Peyer's patch (tissue), 4 donors: ENCODE measurements at regions not wholly inside any gene's neighbourhood (a gene's known extent, or its start where the extent isn't known, plus 50 kb on each side); places are given as distances from the start of the nearest gene placed in this dataset.
"Not testable (repeated sequence)": the region's sequence is repeated elsewhere in the genome, so short reads cannot be mapped to it uniquely, and the experiment has no call there.

Source experiments
- DNase-seq, 3 donors: peaks; one replicate each; pipeline ENCODE4 v3.0.0-alpha.2; 2017 to 2019
- H3K27ac ChIP-seq, 4 donors: fragments of 200-600 bp; sonication (generic); one replicate each; pipeline ENCODE4 v1.5.1; 2016 to 2019
- H3K27me3 ChIP-seq, 2 donors: fragments of 200-600 bp; sonication (generic); one replicate each; pipeline ENCODE4 v1.5.1; 2019
- H3K36me3 ChIP-seq, 3 donors: fragments of 200-600 bp; sonication (generic); one replicate each; pipeline ENCODE4 v1.5.1; 2016 to 2019
- H3K4me1 ChIP-seq, 4 donors: fragments of 200-600 bp; sonication (generic); one replicate each; pipeline ENCODE4 v1.5.1; 2016 to 2019
- H3K4me3 ChIP-seq, 4 donors: fragments of 200-600 bp; sonication (generic); 1 replicate in 3 of 4; 2 replicates in 1 of 4; pipeline ENCODE4 v1.5.1; 2016 to 2019; ENCODE audit warnings: mild to moderate bottlenecking in 1 of 4
- H3K9me3 ChIP-seq, 4 donors: fragments of 200-600 bp; sonication (generic); one replicate each; pipeline ENCODE4 v1.5.1; 2016 to 2019; ENCODE audit warnings: mild to moderate bottlenecking in 1 of 4
- POLR2A ChIP-seq, 2 donors: fragments of 450-650 bp; IDR thresholded peaks; one replicate each; pipeline ENCODE4 v1.5.1; 2017; ENCODE audit warnings: antibody characterized with exemption in 2 of 2, mild to moderate bottlenecking in 2 of 2, moderate library complexity in 2 of 2
- TF ChIP-seq, protein P1 (sequence below), 6 experiments: fragments of 450-650 bp in 4 of 6; fragments of 200-600 bp in 2 of 6; sonication (generic) in 1 of 6; IDR thresholded peaks; one replicate each; pipeline ENCODE4 v1.5.1; 2017 to 2019; ENCODE audit warnings: antibody characterized with exemption in 6 of 6, mild to moderate bottlenecking in 3 of 6, moderate library complexity in 1 of 6

DNA sequence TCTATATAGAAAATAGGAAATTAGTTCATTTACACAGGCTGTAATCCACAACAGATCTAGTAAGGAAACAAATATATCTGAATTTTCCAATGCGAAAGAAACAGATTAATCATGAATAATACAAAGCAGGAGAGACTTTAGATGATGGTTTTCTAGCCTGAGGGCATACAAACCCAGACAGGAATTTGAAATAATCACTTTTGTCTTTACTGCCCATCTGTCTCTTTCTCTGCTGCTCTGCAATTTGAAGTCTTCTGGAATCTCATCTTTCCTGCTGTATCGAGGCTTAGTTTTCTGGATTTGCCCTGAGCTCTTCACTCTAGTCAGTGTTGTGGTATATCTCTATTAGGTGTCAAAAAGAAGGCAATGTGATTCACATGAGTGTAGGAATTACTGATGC, 711.8 kb upstream of the FAM241A start:
- no peaks in the 10 kb centered on the region for H3K36me3 ChIP-seq
- H3K9me3 ChIP-seq: no peaks in the 10 kb centered on the region
- DNase-seq: no peak
- no peak overlapping the region for H3K4me3 ChIP-seq
- no peaks in the 10 kb centered on the region for H3K4me1 ChIP-seq
- TF ChIP-seq POLR2A (IDR thresholded peaks at IDR 0.05): no peak
- TF ChIP-seq, protein P1, sequence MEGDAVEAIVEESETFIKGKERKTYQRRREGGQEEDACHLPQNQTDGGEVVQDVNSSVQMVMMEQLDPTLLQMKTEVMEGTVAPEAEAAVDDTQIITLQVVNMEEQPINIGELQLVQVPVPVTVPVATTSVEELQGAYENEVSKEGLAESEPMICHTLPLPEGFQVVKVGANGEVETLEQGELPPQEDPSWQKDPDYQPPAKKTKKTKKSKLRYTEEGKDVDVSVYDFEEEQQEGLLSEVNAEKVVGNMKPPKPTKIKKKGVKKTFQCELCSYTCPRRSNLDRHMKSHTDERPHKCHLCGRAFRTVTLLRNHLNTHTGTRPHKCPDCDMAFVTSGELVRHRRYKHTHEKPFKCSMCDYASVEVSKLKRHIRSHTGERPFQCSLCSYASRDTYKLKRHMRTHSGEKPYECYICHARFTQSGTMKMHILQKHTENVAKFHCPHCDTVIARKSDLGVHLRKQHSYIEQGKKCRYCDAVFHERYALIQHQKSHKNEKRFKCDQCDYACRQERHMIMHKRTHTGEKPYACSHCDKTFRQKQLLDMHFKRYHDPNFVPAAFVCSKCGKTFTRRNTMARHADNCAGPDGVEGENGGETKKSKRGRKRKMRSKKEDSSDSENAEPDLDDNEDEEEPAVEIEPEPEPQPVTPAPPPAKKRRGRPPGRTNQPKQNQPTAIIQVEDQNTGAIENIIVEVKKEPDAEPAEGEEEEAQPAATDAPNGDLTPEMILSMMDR (IDR thresholded peaks at IDR 0.05): no peak
- no peaks in the 10 kb centered on the region for H3K27me3 ChIP-seq
- no peak overlapping the region for H3K27ac ChIP-seq

DNA sequence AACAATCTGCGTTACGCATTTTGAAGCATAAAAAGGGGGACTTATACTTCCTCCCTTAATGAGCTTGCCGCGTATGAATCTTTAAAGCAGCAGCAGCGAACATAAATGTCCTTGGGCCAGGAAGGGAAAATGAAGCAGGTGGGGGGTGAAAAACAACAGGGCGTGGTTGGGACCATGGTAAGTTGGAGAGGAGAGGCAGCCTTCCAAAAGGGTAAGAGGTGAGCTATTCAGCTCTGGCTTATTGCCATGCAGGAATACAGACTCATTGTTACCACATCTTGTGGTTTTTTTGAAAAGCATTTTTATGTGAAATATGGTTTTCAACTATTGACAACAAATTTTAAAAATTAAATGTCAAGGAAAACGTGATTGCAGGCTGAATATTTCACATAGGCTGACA, 710.7 kb upstream of the FAM241A start:
- Histone ChIP-seq H3K9me3 (no peaks in the 10 kb centered on the region), H3K4me3 (no peak overlapping the region), H3K36me3 (no peaks in the 10 kb centered on the region), H3K27me3 (no peaks in the 10 kb centered on the region), H3K27ac (no peak overlapping the region), H3K4me1 (no peaks in the 10 kb centered on the region)
- no peak for DNase-seq
- no peak for TF ChIP-seq POLR2A (IDR thresholded peaks at IDR 0.05)
- TF ChIP-seq, protein P1 (IDR thresholded peaks at IDR 0.05): no peak

DNA sequence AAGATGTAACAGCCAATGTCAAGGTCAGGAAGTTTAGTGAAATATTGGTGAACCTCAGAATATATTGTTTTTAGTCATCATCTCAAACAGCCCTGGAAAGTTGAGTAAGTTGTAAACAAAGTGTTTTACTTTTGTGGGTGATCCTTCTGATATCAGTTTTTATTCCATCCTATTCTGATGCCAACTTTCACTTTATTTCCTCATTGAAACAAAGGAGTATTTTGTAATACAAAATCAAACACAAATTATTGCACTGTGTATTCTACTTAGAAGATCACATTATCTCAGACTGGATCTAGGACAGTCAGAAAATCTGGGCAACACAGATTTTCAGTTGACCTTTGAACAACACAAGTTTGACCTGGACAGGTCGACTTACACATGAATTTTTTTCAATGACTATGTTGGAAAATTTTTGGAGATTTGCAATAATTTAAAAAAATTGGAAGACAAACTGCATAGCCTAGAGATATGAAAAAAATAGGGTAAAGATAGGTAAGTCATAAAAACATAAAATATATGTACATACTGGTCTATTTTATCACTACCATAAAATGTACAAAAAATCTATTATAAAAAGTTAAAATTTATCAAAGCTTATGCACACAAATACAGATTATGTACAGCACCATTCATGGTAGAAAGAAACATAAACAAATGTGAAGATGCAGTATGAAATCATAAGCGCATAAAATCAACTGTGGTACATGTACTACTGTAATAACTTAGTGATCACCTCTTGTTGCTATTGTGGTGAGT, 709.1 kb upstream of the FAM241A start:
- Histone ChIP-seq H3K4me3 (no peak overlapping the region), H3K27me3 (no peaks in the 10 kb centered on the region), H3K4me1 (no peaks in the 10 kb centered on the region), H3K36me3 (no peaks in the 10 kb centered on the region), H3K9me3 (no peaks in the 10 kb centered on the region), H3K27ac (no peak overlapping the region)
- no peak for DNase-seq
- TF ChIP-seq, protein P1 (IDR thresholded peaks at IDR 0.05): no peak
- no peak for TF ChIP-seq POLR2A (IDR thresholded peaks at IDR 0.05)

DNA sequence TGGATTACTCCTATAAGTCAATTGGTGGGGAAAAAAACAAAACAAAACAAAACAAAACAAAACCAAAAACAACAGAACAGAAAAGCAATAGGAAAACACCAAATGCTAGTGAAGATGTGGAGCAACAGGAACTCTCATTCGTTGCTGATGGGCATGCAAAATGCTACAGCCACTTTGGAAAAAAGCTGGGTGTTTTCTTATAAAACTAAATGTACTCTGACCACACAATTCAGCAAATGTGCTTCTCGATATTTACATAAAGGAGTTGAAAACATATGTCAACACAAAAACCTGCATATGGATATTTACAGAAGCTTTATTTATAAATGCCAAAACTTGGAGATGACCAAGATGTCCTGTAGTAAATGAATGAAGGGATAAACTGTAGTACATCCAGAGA, 703.6 kb upstream of the FAM241A start:
- no peaks in the 10 kb centered on the region for H3K36me3 ChIP-seq
- no peak overlapping the region for H3K4me3 ChIP-seq
- H3K4me1 ChIP-seq: no peaks in the 10 kb centered on the region
- H3K27ac ChIP-seq: no peak overlapping the region
- H3K9me3 ChIP-seq: no peaks in the 10 kb centered on the region
- no peaks in the 10 kb centered on the region for H3K27me3 ChIP-seq
- no peak for DNase-seq
- TF ChIP-seq, protein P1 (IDR thresholded peaks at IDR 0.05): no peak
- no peak for TF ChIP-seq POLR2A (IDR thresholded peaks at IDR 0.05)

DNA sequence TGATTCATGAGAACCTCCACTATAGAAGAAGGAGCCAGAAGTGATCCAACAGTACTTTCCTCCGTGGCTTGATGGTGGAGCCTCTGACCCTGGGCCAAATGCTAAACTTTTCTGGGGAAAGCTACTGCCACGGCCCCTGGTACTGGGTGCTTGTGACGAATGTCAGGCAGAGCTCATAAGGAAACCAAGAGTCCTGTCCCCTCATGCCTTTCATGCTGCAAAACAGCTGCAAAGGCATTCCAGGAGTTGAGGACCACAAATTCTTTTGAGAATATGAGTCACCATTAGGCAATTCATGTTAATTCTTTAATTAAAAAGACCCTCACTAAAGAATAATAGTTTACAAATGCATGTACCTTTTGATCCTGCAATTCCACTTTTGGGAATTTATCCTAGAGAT, 700.4 kb upstream of the FAM241A start:
- H3K4me3 ChIP-seq, H3K27me3 ChIP-seq, H3K36me3 ChIP-seq, DNase-seq, H3K4me1 ChIP-seq, H3K9me3 ChIP-seq, H3K27ac ChIP-seq: not testable (repeated sequence)

DNA sequence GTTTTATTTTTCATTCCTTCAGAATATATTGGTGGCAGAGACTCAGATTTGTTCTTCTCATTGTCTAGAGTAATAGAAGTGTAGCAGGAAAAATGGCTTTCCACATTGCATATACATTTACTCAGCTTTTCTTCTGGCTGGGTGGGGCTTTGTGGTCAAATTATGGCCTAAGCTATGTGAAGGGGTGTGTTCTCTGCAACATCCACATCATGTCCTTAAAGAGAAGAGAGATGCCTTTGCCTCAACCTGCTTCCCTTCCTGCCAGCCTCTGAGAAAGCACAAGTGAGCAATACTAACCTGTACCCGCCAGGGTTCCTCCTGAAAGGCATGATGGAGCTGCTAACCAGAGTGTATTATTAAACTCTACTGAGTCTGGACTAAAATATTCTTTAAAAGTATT, 695.6 kb upstream of the FAM241A start:
- Histone ChIP-seq H3K27ac (no peak overlapping the region), H3K27me3 (no peaks in the 10 kb centered on the region), H3K9me3 (no peaks in the 10 kb centered on the region), H3K4me1 (no peaks in the 10 kb centered on the region), H3K4me3 (no peak overlapping the region), H3K36me3 (no peaks in the 10 kb centered on the region)
- no peak for TF ChIP-seq POLR2A (IDR thresholded peaks at IDR 0.05)
- TF ChIP-seq, protein P1 (IDR thresholded peaks at IDR 0.05): no peak
- DNase-seq: no peak
